Neural progenitor cell (in vitro differentiated cells): ENCODE measurements at regions not wholly inside any gene's neighbourhood (a gene's known extent, or its start where the extent isn't known, plus 50 kb on each side); places are given as distances from the start of the nearest gene placed in this dataset.

Source experiments
- DNase-seq: peaks from one replicate; pipeline ENCODE4 v3.0.0-alpha.2; 2016; ENCODE audit warnings: low spot score
- H2AFZ ChIP-seq: fragments of 200-600 bp; sonication (generic); replicated peaks from 2 replicates; pipeline ENCODE4 v1.6.1; 2016; ENCODE audit warnings: antibody characterized with exemption
- H3F3A ChIP-seq: fragments of 200-600 bp; sonication (generic); 2 replicates; pipeline ENCODE4 v1.6.1; 2016; ENCODE audit warnings: antibody characterized with exemption, low read depth
- H3K27ac ChIP-seq: fragments of 200-600 bp; sonication (generic); 2 replicates; pipeline ENCODE4 v1.5.1; 2016; ENCODE audit warnings: mild to moderate bottlenecking
- H3K27me3 ChIP-seq: fragments of 200-600 bp; sonication (generic); 2 replicates; pipeline ENCODE4 v1.6.1; 2016; ENCODE audit warnings: mild to moderate bottlenecking, moderate library complexity
- H3K36me3 ChIP-seq: fragments of 200-600 bp; sonication (generic); 2 replicates; pipeline ENCODE4 v1.5.1; 2016
- H3K4me1 ChIP-seq: fragments of 200-600 bp; sonication (generic); 2 replicates; pipeline ENCODE4 v1.6.1; 2016; ENCODE audit warnings: mixed run types
- H3K4me2 ChIP-seq: fragments of 200-600 bp; sonication (generic); 2 replicates; pipeline ENCODE4 v1.6.1; 2016
- H3K4me3 ChIP-seq: fragments of 200-600 bp; sonication (generic); 2 replicates; pipeline ENCODE4 v1.5.1; 2016
- H3K79me2 ChIP-seq: fragments of 200-600 bp; sonication (generic); 2 replicates; pipeline ENCODE4 v1.6.1; 2016; ENCODE audit warnings: low read depth
- H3K9ac ChIP-seq: fragments of 200-600 bp; sonication (generic); 2 replicates; pipeline ENCODE4 v1.6.1; 2016
- H3K9me3 ChIP-seq: fragments of 200-600 bp; sonication (generic); 2 replicates; pipeline ENCODE4 v1.5.1; 2016; ENCODE audit warnings: low read depth
- H4K20me1 ChIP-seq: fragments of 200-600 bp; sonication (generic); 2 replicates; pipeline ENCODE4 v1.6.1; 2016; ENCODE audit warnings: low read depth
- H3K27ac Mint-ChIP-seq: 3 replicates; pipeline ENCODE4 v1.8.0; 2021; ENCODE audit warnings: mixed read lengths
- H3K27me3 Mint-ChIP-seq: 2 replicates; pipeline ENCODE4 v1.8.0; 2022; ENCODE audit warnings: low read depth, mild to moderate bottlenecking, inconsistent platforms, moderate library complexity, mixed read lengths; ENCODE audit not compliant: insufficient read depth
- H3K36me3 Mint-ChIP-seq: 3 replicates; pipeline ENCODE4 v1.8.0; 2021; ENCODE audit warnings: mixed read lengths
- H3K4me1 Mint-ChIP-seq: 3 replicates; pipeline ENCODE4 v1.8.0; 2021; ENCODE audit warnings: mixed read lengths
- H3K4me3 Mint-ChIP-seq: 3 replicates; pipeline ENCODE4 v1.8.0; 2021; ENCODE audit warnings: mild to moderate bottlenecking, moderate library complexity, mixed read lengths
- H3K9me3 Mint-ChIP-seq: 3 replicates; pipeline ENCODE4 v1.8.0; 2020; ENCODE audit warnings: mixed read lengths
- CTCF ChIP-seq: fragments of 200-600 bp; sonication (generic); IDR thresholded peaks from 2 replicates; pipeline ENCODE4 v1.5.1; 2017; ENCODE audit warnings: antibody characterized with exemption, mild to moderate bottlenecking
- EZH2 ChIP-seq: fragments of 200-600 bp; sonication (generic); IDR thresholded peaks from 2 replicates; pipeline ENCODE4 v1.6.1; 2017; ENCODE audit warnings: antibody characterized with exemption, mild to moderate bottlenecking, moderate library complexity
- EZH2phosphoT487 ChIP-seq: fragments of 200-600 bp; sonication (generic); IDR thresholded peaks from 2 replicates; pipeline ENCODE4 v1.6.1; 2017; ENCODE audit warnings: antibody characterized with exemption

- Histone ChIP-seq H3K79me2 (no peaks in the 10 kb centered on the region), H2AFZ (no peak overlapping the region), H3K4me2 (no peak overlapping the region), H3K4me3 (no peak overlapping the region), H3F3A (no peaks in the 10 kb centered on the region), H4K20me1 (no peaks in the 10 kb centered on the region), H3K9me3 (no peaks in the 10 kb centered on the region), H3K4me1 (no peaks in the 10 kb centered on the region), H3K27ac (no peak overlapping the region), H3K27me3 (no peaks in the 10 kb centered on the region), H3K36me3 (no peaks in the 10 kb centered on the region), H3K9ac (no peak overlapping the region)
- DNase-seq = no peak
- H3K27me3 Mint-ChIP-seq = peaks cover 15% of the 10 kb centered on the region
- no peak overlapping the region for H3K27ac Mint-ChIP-seq
- no peak overlapping the region for H3K4me3 Mint-ChIP-seq
- peaks cover 2% of the 10 kb centered on the region for H3K9me3 Mint-ChIP-seq
- TF ChIP-seq EZH2phosphoT487 (no peak), EZH2 (no peak), CTCF (no peak)
- no peaks in the 10 kb centered on the region for H3K4me1 Mint-ChIP-seq
- H3K36me3 Mint-ChIP-seq = no peaks in the 10 kb centered on the region
These were observed 226.0 kb upstream of the CDYL start for GRCh38 chr6:4550227-4550597.

GRCh38 chr6:4549556-4550226 lies 226.5 kb upstream of the CDYL start:
- Histone ChIP-seq H3K4me2 (no peak overlapping the region), H3K79me2 (no peaks in the 10 kb centered on the region), H3K27me3 (no peaks in the 10 kb centered on the region), H3K4me3 (no peak overlapping the region), H3F3A (no peaks in the 10 kb centered on the region), H3K9ac (no peak overlapping the region), H3K4me1 (no peaks in the 10 kb centered on the region), H3K27ac (no peak overlapping the region), H3K36me3 (no peaks in the 10 kb centered on the region), H3K9me3 (no peaks in the 10 kb centered on the region), H4K20me1 (no peaks in the 10 kb centered on the region), H2AFZ (no peak overlapping the region)
- Mint-ChIP-seq H3K4me1 (no peaks in the 10 kb centered on the region), H3K36me3 (no peaks in the 10 kb centered on the region), H3K9me3 (peaks cover 2% of the 10 kb centered on the region), H3K27ac (no peak overlapping the region), H3K27me3 (peaks cover 11% of the 10 kb centered on the region), H3K4me3 (no peak overlapping the region)
- no peak for DNase-seq
- TF ChIP-seq EZH2 = no peak
- no peak for TF ChIP-seq EZH2phosphoT487
- TF ChIP-seq CTCF = no peak

- Histone ChIP-seq H3K27me3 (no peaks in the 10 kb centered on the region), H4K20me1 (no peaks in the 10 kb centered on the region)
- H3K36me3 Mint-ChIP-seq = no peaks in the 10 kb centered on the region
These were observed 230.3 kb upstream of the CDYL start for GRCh38 chr6:4545893-4546292.

More at GRCh38 chr6:4545893-4546292, 230.3 kb upstream of the CDYL start:
- DNase-seq = no peak
- H3K36me3 ChIP-seq = peaks cover 4% of the 10 kb centered on the region
- H3K4me2 ChIP-seq = no peak overlapping the region
- Mint-ChIP-seq H3K27me3 (peaks cover 3% of the 10 kb centered on the region), H3K4me3 (no peak overlapping the region), H3K4me1 (no peaks in the 10 kb centered on the region), H3K9me3 (peaks cover 2% of the 10 kb centered on the region), H3K27ac (no peak overlapping the region)
- no peaks in the 10 kb centered on the region for H3K4me1 ChIP-seq
- no peak overlapping the region for H3K4me3 ChIP-seq
- TF ChIP-seq CTCF (no peak), EZH2 (no peak), EZH2phosphoT487 (no peak)
- H3K9me3 ChIP-seq = peaks cover 11% of the 10 kb centered on the region
- no peak overlapping the region for H3K27ac ChIP-seq
- H3K9ac ChIP-seq = no peak overlapping the region
- no peaks in the 10 kb centered on the region for H3F3A ChIP-seq
- H2AFZ ChIP-seq = no peak overlapping the region
- H3K79me2 ChIP-seq = no peaks in the 10 kb centered on the region
